VCaP (cell line): ENCODE measurements at regions not wholly inside any gene's neighbourhood (a gene's known extent, or its start where the extent isn't known, plus 50 kb on each side); places are given as distances from the start of the nearest gene placed in this dataset.
"Not testable (repeated sequence)": the region's sequence is repeated elsewhere in the genome, so short reads cannot be mapped to it uniquely, and the experiment has no call there.

Experiments used
- H3K27ac ChIP-seq: fragments of 450-650 bp; 2 replicates; pipeline ENCODE4 v1.5.1; 2017
- TF ChIP-seq, protein P1 (sequence below): fragments of 450-650 bp; conservative IDR thresholded peaks from 2 replicates; pipeline ENCODE4 v1.5.1; 2017; ENCODE audit warnings: mild to moderate bottlenecking, moderate library complexity

DNA sequence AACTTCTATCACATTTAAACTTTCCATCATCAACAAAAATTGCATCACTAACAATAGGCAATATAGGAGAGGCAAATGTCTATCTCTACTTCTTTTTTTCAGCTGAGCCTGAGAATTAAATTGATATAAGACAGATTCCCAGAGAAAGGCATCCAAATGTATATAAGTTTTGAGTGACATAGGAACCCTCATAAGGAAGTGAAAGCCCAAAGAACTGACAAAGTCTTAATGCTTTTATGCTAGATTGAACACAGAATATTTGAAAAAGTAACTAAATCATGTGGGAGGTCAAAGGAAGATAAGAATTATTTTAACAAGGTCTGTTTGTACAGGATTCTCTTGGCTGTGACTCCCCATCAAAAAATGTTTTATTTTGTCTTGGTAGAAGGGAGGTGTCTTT, 714.9 kb downstream of the GRXCR1 start:
- TF ChIP-seq, protein P1, sequence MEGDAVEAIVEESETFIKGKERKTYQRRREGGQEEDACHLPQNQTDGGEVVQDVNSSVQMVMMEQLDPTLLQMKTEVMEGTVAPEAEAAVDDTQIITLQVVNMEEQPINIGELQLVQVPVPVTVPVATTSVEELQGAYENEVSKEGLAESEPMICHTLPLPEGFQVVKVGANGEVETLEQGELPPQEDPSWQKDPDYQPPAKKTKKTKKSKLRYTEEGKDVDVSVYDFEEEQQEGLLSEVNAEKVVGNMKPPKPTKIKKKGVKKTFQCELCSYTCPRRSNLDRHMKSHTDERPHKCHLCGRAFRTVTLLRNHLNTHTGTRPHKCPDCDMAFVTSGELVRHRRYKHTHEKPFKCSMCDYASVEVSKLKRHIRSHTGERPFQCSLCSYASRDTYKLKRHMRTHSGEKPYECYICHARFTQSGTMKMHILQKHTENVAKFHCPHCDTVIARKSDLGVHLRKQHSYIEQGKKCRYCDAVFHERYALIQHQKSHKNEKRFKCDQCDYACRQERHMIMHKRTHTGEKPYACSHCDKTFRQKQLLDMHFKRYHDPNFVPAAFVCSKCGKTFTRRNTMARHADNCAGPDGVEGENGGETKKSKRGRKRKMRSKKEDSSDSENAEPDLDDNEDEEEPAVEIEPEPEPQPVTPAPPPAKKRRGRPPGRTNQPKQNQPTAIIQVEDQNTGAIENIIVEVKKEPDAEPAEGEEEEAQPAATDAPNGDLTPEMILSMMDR: no peak
- H3K27ac ChIP-seq: no peak overlapping the region

DNA sequence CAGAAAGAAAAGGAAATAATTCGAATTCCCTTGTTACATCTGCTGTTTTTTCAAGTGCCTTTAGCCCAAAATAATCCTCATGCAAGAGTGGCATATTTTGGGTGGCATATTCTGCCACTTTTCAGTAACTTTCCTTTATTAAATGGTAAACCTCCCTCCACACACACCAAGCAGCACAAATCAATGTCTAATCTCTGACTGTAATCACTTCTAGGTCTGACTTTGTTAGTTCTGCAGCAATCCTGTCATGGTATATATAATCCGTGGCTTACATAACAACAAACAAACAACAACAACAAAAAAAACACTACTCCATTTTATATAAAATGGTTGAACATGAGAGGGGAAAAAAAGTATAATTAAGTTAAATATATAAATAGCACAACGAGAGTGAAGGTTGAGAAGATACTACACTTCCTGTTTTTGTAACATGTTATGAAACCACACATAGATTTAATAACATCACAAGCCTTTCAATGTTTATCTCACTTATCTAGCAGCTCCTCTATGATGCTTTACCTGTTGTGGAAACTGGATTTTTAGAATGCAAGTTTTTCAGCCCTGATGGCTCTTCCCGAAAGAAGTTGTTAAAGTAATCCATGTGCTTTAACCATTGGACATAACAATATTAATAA, 715.4 kb downstream of the GRXCR1 start:
- TF ChIP-seq, protein P1: no peak
- H3K27ac ChIP-seq: no peak overlapping the region

DNA sequence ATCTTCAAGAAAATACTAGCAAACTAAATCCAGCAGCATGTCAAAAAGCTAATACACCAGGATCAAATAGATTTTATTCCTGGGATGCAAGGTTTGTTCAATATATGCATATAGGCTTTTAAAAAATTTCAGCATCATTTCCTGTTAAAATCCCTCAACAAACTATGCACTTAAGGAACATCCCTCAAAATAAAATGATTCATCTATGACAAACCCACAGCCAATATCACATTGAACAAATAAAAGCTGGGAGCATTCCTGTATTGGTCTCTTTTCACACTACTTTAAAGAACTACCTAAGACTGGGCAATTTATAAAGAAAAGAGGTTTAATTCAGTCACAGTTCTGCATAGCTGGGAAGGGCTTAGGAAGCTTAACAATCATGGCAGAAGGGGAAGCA, 726.7 kb downstream of the GRXCR1 start:
- TF ChIP-seq, protein P1: no peak
- no peak overlapping the region for H3K27ac ChIP-seq

DNA sequence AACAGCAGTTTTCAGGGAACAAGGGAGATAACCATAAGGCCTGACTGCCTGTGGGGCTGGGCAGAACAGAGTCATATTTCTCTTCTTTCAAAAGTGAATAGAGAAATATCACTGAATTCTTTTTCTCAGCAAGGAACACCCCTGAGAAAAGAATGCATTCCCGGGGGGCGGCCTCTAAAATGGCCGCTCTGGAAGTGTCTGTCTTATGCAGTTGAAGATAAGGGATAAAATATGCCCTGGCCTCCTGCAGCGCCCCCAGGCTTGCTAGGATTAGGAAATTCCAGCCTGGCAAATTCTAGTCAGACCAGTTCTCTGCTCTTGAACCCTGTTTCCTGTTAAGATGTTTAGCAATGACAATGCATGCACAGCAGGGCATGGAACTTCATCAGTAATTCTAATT, 745.4 kb downstream of the GRXCR1 start:
- not testable (repeated sequence) for H3K27ac ChIP-seq

DNA sequence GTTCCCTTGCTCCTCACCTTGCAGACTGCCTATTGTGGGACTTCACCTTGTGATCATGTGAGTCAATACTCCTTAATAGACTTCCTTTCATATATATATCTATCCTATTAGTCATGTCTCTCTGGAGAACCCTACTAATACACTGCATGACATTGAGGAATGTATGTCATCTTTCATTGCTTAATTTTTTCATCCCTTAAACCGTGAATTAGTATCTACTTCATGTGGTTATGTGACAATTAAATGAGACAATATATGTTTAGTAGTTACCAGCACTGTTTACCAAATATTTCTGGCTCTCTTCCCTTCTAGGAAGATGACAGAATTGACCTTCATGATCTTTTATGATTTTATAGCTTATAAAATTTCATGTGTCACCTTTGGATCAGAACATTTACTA, 759.5 kb downstream of the GRXCR1 start:
- TF ChIP-seq, protein P1: no peak
- H3K27ac ChIP-seq: no peak overlapping the region

DNA sequence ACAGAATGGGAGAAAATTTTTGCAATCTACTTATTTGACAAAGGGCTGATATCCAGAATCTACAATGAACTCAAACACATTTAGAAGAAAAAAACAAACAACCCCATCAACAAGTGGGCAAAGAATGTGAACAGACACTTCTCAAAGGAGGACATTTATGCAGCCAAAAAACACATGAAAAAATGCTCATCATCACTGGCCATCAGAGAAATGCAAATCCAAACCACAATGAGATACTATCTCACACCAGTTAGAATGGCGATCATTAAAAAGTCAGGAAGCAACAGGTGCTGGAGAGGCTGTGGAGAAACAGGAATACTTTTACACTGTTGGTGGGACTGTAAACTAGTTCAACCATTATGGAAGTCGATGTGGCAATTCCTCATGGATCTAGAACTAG, 767.0 kb downstream of the GRXCR1 start:
- H3K27ac ChIP-seq: not testable (repeated sequence)

DNA sequence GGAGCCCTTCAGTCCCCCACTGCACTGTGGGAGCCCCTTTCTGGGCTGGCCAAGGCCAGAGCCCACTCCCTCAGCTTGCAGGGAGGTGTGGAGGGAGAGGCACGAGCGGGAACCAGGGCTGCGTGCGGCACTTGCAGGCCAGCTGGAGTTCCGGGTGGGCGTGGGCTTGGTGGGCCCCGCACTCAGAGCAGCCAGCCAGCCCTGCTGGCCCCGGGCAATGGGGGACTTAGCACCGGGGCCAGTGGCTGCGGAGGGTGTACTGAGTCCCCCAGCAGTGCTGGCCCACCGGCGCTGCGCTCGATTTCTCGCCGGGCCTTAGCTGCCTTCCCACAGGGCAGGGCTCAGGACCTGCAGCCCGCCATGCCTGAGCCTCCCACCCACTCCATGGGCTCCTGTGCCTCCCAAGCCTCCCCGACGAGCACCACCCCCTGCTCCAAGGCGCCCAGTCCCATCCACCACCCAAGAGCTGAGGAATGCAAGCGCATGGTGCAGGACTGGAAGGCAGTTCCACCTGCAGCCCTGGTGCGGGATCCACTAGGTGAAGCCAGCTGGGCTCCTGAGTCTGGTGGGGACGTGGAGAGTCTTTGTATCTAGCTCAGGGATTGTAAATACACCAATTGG, 776.2 kb downstream of the KCTD8 start:
- not testable (repeated sequence) for H3K27ac ChIP-seq

DNA sequence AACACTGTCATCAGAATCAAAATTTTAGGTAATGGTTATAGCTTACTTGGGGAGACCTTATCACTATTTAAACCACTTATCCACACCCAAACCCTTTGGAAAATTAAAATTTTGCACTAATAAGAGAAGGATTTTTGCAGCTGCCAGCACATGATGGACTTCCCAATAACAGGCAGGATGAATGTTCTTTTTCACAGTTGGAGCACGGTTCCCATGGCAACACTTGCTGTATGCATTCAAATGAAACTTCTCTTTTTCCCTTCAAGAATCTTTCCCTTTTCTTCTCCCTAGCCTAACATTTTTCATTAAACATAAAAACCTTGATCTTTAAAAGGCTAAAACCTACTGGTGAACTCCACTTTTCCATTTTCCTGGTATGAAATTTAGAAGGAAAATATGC, 768.2 kb downstream of the KCTD8 start:
- no peak overlapping the region for H3K27ac ChIP-seq
- TF ChIP-seq, protein P1: no peak

DNA sequence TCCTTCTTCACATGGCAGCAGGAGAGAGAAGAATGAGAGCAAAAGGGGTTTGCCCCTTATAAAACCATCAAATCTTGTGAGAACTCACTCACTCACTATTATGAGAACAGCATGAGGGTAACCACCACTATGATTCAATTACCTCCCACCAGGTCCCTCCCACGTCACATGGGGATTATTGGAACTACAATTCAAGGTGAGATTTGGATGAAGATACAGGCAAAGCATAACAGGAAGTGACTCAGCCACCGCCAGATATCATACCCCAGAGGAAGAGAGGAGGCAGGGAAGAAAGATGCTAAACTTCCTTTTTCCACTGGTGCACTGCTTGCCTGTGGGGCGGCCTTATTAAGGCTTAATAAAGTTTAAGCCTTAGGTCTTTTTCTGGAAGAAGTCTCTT, 766.1 kb downstream of the KCTD8 start:
- H3K27ac ChIP-seq: no peak overlapping the region
- TF ChIP-seq, protein P1: no peak
